ENCODE measurements at regions not wholly inside any gene's neighbourhood (a gene's known extent, or its start where the extent isn't known, plus 50 kb on each side); places are given as distances from the start of the nearest gene placed in this dataset.

DNA sequence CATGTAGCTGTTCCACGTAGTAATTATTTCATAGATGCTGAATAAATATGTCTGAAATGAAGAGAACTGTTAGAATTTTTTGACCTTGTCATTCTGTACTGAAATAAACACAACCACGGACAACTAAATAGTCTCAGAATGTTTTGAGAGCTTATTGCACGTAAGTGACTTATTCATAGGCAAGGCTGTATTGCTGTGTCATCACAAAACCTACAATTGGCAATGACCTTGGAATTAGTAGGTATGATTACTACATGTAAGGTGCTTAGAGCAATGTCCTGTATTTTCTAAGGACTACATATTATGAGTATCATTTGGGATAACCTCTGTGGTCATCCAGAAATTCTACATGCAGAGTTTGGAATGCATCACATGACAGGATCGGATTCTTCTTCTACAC is 237.2 kb upstream of the PUDP start:
- no peak for TF ChIP-seq POLR2A (IDR thresholded peaks at IDR 0.05)
- TF ChIP-seq, protein P1, sequence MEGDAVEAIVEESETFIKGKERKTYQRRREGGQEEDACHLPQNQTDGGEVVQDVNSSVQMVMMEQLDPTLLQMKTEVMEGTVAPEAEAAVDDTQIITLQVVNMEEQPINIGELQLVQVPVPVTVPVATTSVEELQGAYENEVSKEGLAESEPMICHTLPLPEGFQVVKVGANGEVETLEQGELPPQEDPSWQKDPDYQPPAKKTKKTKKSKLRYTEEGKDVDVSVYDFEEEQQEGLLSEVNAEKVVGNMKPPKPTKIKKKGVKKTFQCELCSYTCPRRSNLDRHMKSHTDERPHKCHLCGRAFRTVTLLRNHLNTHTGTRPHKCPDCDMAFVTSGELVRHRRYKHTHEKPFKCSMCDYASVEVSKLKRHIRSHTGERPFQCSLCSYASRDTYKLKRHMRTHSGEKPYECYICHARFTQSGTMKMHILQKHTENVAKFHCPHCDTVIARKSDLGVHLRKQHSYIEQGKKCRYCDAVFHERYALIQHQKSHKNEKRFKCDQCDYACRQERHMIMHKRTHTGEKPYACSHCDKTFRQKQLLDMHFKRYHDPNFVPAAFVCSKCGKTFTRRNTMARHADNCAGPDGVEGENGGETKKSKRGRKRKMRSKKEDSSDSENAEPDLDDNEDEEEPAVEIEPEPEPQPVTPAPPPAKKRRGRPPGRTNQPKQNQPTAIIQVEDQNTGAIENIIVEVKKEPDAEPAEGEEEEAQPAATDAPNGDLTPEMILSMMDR (IDR thresholded peaks at IDR 0.05), result no peak
- TF ChIP-seq POLR2AphosphoS5 (IDR thresholded peaks at IDR 0.05), result no peak

All from prostate gland (tissue), 2 donors.